ENCODE measurements at regions not wholly inside any gene's neighbourhood (a gene's known extent, or its start where the extent isn't known, plus 50 kb on each side); places are given as distances from the start of the nearest gene placed in this dataset.

DNA sequence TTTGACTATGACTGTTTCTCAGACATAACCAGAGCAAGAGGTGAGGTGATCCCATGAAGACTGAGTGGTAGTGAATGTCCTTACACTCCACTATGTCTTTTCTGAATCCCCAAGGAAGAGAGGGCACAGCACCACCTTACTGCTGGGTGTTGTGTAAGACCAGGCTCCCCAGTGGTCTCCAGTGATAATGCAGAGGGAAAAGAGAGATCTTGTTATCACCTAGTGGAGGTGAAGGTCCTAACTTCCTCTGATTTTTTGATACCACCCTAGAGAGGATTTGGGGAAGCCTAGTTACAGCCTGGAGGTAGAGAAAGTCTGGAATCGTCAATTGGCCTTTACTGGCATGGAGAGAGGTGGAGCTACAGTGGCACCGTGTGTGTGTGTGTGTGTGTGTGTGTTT is 288.0 kb upstream of the BCHE start:
- Histone ChIP-seq H3K36me3 (ENCODE audit: control insufficient read depth, insufficient read depth, low read length) (no peaks in the 10 kb centered on the region; the same call in 1 of the 2 replicates), H3K4me1 (ENCODE audit: control insufficient read depth, insufficient read depth, low read length) (no peaks in the 10 kb centered on the region), H3K9me3 (ENCODE audit: control insufficient read depth, insufficient read depth, low read depth, low read length) (no peaks in the 10 kb centered on the region), H3K4me3 (ENCODE audit: low read depth in 2 of 2, low read length in 2 of 2) (no peak overlapping the region), H3K27ac (ENCODE audit: low read length) (no peak overlapping the region), H3K27me3 (ENCODE audit: control insufficient read depth, insufficient read depth, low read length) (no peaks in the 10 kb centered on the region)
- TF ChIP-seq POLR2AphosphoS5 (IDR thresholded peaks at IDR 0.05; ENCODE audit: low read depth, low read length), result no peak
- TF ChIP-seq, protein P1, sequence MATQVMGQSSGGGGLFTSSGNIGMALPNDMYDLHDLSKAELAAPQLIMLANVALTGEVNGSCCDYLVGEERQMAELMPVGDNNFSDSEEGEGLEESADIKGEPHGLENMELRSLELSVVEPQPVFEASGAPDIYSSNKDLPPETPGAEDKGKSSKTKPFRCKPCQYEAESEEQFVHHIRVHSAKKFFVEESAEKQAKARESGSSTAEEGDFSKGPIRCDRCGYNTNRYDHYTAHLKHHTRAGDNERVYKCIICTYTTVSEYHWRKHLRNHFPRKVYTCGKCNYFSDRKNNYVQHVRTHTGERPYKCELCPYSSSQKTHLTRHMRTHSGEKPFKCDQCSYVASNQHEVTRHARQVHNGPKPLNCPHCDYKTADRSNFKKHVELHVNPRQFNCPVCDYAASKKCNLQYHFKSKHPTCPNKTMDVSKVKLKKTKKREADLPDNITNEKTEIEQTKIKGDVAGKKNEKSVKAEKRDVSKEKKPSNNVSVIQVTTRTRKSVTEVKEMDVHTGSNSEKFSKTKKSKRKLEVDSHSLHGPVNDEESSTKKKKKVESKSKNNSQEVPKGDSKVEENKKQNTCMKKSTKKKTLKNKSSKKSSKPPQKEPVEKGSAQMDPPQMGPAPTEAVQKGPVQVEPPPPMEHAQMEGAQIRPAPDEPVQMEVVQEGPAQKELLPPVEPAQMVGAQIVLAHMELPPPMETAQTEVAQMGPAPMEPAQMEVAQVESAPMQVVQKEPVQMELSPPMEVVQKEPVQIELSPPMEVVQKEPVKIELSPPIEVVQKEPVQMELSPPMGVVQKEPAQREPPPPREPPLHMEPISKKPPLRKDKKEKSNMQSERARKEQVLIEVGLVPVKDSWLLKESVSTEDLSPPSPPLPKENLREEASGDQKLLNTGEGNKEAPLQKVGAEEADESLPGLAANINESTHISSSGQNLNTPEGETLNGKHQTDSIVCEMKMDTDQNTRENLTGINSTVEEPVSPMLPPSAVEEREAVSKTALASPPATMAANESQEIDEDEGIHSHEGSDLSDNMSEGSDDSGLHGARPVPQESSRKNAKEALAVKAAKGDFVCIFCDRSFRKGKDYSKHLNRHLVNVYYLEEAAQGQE (IDR thresholded peaks at IDR 0.05; ENCODE audit: insufficient read depth in 1 of 2, low read depth in 2 of 2, low read length in 1 of 2), result no peak
- TF ChIP-seq, protein P2, sequence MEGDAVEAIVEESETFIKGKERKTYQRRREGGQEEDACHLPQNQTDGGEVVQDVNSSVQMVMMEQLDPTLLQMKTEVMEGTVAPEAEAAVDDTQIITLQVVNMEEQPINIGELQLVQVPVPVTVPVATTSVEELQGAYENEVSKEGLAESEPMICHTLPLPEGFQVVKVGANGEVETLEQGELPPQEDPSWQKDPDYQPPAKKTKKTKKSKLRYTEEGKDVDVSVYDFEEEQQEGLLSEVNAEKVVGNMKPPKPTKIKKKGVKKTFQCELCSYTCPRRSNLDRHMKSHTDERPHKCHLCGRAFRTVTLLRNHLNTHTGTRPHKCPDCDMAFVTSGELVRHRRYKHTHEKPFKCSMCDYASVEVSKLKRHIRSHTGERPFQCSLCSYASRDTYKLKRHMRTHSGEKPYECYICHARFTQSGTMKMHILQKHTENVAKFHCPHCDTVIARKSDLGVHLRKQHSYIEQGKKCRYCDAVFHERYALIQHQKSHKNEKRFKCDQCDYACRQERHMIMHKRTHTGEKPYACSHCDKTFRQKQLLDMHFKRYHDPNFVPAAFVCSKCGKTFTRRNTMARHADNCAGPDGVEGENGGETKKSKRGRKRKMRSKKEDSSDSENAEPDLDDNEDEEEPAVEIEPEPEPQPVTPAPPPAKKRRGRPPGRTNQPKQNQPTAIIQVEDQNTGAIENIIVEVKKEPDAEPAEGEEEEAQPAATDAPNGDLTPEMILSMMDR (IDR thresholded peaks at IDR 0.05), result no peak
- TF ChIP-seq TCF7L2 (IDR thresholded peaks at IDR 0.05; ENCODE audit: low read depth, low read length), result no peak
- no peak for TF ChIP-seq SIN3A (IDR thresholded peaks at IDR 0.05; ENCODE audit: borderline replicate concordance, insufficient read depth, low read depth, low read length)
- CTCF ChIA-PET, result no interaction called here
- ATAC-seq, result no peak
- DNase-seq (ENCODE audit: low read depth, low spot score), result no peak
- in situ Hi-C loops (cut with HindIII; ENCODE audit: low pct_unique_long_range_greater_than_20kb, low sequenced_read_pairs), result no loop called here
- POLR2A ChIA-PET, result no interaction called here
- intact Hi-C loops (cut with micrococcal nuclease; ENCODE audit: unreplicated experiment), result no loop called here
- BruUV-seq (replicated peaks), result no TSS peak

DNA sequence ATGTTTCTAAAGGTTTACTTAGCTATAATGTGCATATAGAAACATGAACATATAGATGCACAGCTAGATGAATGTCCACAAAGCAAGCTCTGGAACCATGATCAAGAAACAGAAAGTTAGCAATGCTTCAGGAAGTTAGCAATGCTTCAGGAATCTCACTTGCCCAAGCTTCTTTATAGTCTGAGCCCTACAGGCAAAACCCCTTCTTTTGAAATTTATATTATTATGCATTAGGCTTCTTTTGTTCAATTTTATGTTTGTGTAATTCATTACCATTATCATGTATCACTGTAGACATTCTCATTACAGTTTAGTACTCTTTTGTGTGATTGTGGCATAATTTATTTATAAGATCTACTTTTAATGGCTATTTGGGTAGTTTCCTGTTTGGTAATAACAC is 286.4 kb upstream of the BCHE start:
- Histone ChIP-seq H3K4me1 (ENCODE audit: control insufficient read depth, insufficient read depth, low read length) (no peaks in the 10 kb centered on the region), H3K27ac (ENCODE audit: low read length) (no peak overlapping the region), H3K4me3 (ENCODE audit: low read depth in 2 of 2, low read length in 2 of 2) (no peak overlapping the region), H3K27me3 (ENCODE audit: control insufficient read depth, insufficient read depth, low read length) (no peaks in the 10 kb centered on the region), H3K36me3 (ENCODE audit: control insufficient read depth, insufficient read depth, low read length) (no peaks in the 10 kb centered on the region; the same call in 1 of the 2 replicates), H3K9me3 (ENCODE audit: control insufficient read depth, insufficient read depth, low read depth, low read length) (no peaks in the 10 kb centered on the region)
- no peak for TF ChIP-seq SIN3A (IDR thresholded peaks at IDR 0.05; ENCODE audit: borderline replicate concordance, insufficient read depth, low read depth, low read length)
- no peak for DNase-seq (ENCODE audit: low read depth, low spot score)
- no peak for ATAC-seq
- BruUV-seq (replicated peaks), result no TSS peak
- intact Hi-C loops (cut with micrococcal nuclease; ENCODE audit: unreplicated experiment) (no loop called here), in situ Hi-C loops (cut with HindIII; ENCODE audit: low pct_unique_long_range_greater_than_20kb, low sequenced_read_pairs) (no loop called here)
- POLR2A ChIA-PET, result no interaction called here
- CTCF ChIA-PET, result no interaction called here

DNA sequence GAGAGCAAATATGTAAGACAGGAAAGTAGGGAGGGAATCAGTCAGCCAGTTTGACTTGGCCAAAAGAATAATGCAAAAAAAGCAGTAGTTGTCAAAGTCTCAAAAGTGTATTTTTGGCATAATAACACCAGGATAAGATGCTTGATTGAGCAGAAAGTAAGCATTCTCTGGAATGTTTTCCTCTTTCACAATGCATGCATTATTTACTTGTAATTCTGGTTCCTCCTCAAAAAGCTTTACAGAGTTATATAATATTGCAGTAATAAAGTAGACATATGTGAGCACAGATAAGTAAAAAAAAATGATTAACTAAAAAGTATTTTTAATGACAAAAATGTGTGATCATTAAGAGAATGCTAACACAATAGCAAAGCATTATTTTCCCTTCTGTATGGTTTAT is 285.9 kb upstream of the BCHE start:
- Histone ChIP-seq H3K4me3 (ENCODE audit: low read depth in 2 of 2, low read length in 2 of 2) (no peak overlapping the region), H3K27me3 (ENCODE audit: control insufficient read depth, insufficient read depth, low read length) (no peaks in the 10 kb centered on the region), H3K27ac (ENCODE audit: low read length) (no peak overlapping the region), H3K36me3 (ENCODE audit: control insufficient read depth, insufficient read depth, low read length) (no peaks in the 10 kb centered on the region; the same call in 1 of the 2 replicates), H3K9me3 (ENCODE audit: control insufficient read depth, insufficient read depth, low read depth, low read length) (no peaks in the 10 kb centered on the region), H3K4me1 (ENCODE audit: control insufficient read depth, insufficient read depth, low read length) (no peaks in the 10 kb centered on the region)
- ChIA-PET POLR2A (no interaction called here), CTCF (no interaction called here)
- DNase-seq (ENCODE audit: low read depth, low spot score) (no peak), ATAC-seq (no peak)
- intact Hi-C loops (cut with micrococcal nuclease; ENCODE audit: unreplicated experiment), result no loop called here
- TF ChIP-seq, protein P2 (IDR thresholded peaks at IDR 0.05), result no peak
- no peak for TF ChIP-seq POLR2AphosphoS5 (IDR thresholded peaks at IDR 0.05; ENCODE audit: low read depth, low read length)
- TF ChIP-seq SIN3A (IDR thresholded peaks at IDR 0.05; ENCODE audit: borderline replicate concordance, insufficient read depth, low read depth, low read length), result no peak
- TF ChIP-seq, protein P1 (IDR thresholded peaks at IDR 0.05; ENCODE audit: insufficient read depth in 1 of 2, low read depth in 2 of 2, low read length in 1 of 2), result no peak
- TF ChIP-seq TCF7L2 (IDR thresholded peaks at IDR 0.05; ENCODE audit: low read depth, low read length), result no peak
- no TSS peak for BruUV-seq (replicated peaks)
- in situ Hi-C loops (cut with HindIII; ENCODE audit: low pct_unique_long_range_greater_than_20kb, low sequenced_read_pairs), result no loop called here
